Mesenchymal stem cell (in vitro differentiated cells and primary cell): ENCODE measurements at regions not wholly inside any gene's neighbourhood (a gene's known extent, or its start where the extent isn't known, plus 50 kb on each side); places are given as distances from the start of the nearest gene placed in this dataset.

Experiments used
- DNase-seq: peaks from one replicate; pipeline ENCODE4 v3.0.0-alpha.2; 2013
- H2AFZ ChIP-seq: one replicate; pipeline ENCODE4 v1.6.1; 2013; ENCODE audit warnings: low read depth, mild to moderate bottlenecking, control low read depth, inconsistent platforms, low read length, moderate library complexity
- H2AK5ac ChIP-seq: 2 replicates; pipeline ENCODE4 v1.6.1; 2013; ENCODE audit warnings: low read length, moderate library complexity, mild to moderate bottlenecking, inconsistent platforms; ENCODE audit not compliant: severe bottlenecking
- H2BK120ac ChIP-seq: one replicate; pipeline ENCODE4 v1.6.1; 2013; ENCODE audit warnings: low read depth, mild to moderate bottlenecking, inconsistent platforms, low read length, moderate library complexity
- H2BK12ac ChIP-seq, 2 experiments: one replicate each; pipeline ENCODE4 v1.6.1; 2013; ENCODE audit warnings: inconsistent platforms in 2 of 2, low read length in 2 of 2, mild to moderate bottlenecking in 2 of 2, moderate library complexity in 2 of 2, control low read depth in 1 of 2
- H2BK15ac ChIP-seq: one replicate; pipeline ENCODE4 v1.6.1; 2013; ENCODE audit warnings: mild to moderate bottlenecking, low read depth, inconsistent platforms; ENCODE audit not compliant: poor library complexity, severe bottlenecking
- H2BK5ac ChIP-seq: 2 replicates; pipeline ENCODE4 v1.6.1; 2013; ENCODE audit warnings: low read depth, mild to moderate bottlenecking, low read length, control low read depth, inconsistent platforms; ENCODE audit not compliant: poor library complexity, severe bottlenecking
- H3K14ac ChIP-seq, 2 experiments: one replicate each; pipeline ENCODE4 v1.6.1; 2013; ENCODE audit warnings: inconsistent platforms in 2 of 2, low read length in 2 of 2, control low read depth in 1 of 2, mild to moderate bottlenecking in 1 of 2, moderate library complexity in 1 of 2
- H3K18ac ChIP-seq, 2 experiments: one replicate each; pipeline ENCODE4 v1.6.1; 2013; ENCODE audit warnings: inconsistent platforms in 2 of 2, low read length in 2 of 2, control low read depth in 1 of 2, low read depth in 1 of 2, mild to moderate bottlenecking in 1 of 2
- H3K23ac ChIP-seq, 2 experiments: one replicate each; pipeline ENCODE4 v1.6.1; 2013; ENCODE audit warnings: inconsistent platforms in 2 of 2, low read length in 2 of 2, mild to moderate bottlenecking in 2 of 2, moderate library complexity in 2 of 2, control low read depth in 1 of 2
- H3K27ac ChIP-seq: 2 replicates; pipeline ENCODE4 v1.5.1; 2013; ENCODE audit warnings: mild to moderate bottlenecking, moderate library complexity, low read length, control low read depth, inconsistent platforms; ENCODE audit not compliant: poor library complexity, severe bottlenecking
- H3K27me3 ChIP-seq, 2 experiments: 2 replicates each; pipeline versions ENCODE4 v1.6.1 to v1.7.0; 2013; ENCODE audit warnings: low read length in 2 of 2, mild to moderate bottlenecking in 2 of 2, moderate library complexity in 2 of 2, control low read depth in 1 of 2, inconsistent platforms in 1 of 2; ENCODE audit not compliant: control insufficient read depth in 1 of 2, insufficient read depth in 1 of 2
- H3K36me3 ChIP-seq, 2 experiments: 2 replicates each; pipeline versions ENCODE4 v1.6.1 to v1.7.0; 2013; ENCODE audit warnings: low read length in 2 of 2, control low read depth in 1 of 2, inconsistent platforms in 1 of 2, low read depth in 1 of 2, mild to moderate bottlenecking in 1 of 2; ENCODE audit not compliant: insufficient read depth in 2 of 2, control insufficient read depth in 1 of 2
- H3K4ac ChIP-seq, 2 experiments: one replicate each; pipeline ENCODE4 v1.6.1; 2013; ENCODE audit warnings: inconsistent platforms in 2 of 2, low read length in 2 of 2, mild to moderate bottlenecking in 2 of 2, moderate library complexity in 2 of 2, control low read depth in 1 of 2, low read depth in 1 of 2
- H3K4me1 ChIP-seq: 2 replicates; pipeline ENCODE4 v1.6.1; 2013; ENCODE audit warnings: low read depth, low read length, control low read depth; ENCODE audit not compliant: control insufficient read depth, insufficient read depth
- H3K4me2 ChIP-seq: 2 replicates; pipeline ENCODE4 v1.6.1; 2013; ENCODE audit warnings: low read length, mild to moderate bottlenecking, inconsistent platforms; ENCODE audit not compliant: poor library complexity, severe bottlenecking
- H3K4me3 ChIP-seq, 2 experiments: 2 replicates each; pipeline versions ENCODE4 v1.5.1 to v1.7.0; 2013; ENCODE audit warnings: low read length in 2 of 2, mild to moderate bottlenecking in 2 of 2, control low read depth in 1 of 2, low read depth in 1 of 2; ENCODE audit not compliant: insufficient read depth in 1 of 2
- H3K79me1 ChIP-seq: replicated peaks from 2 replicates; pipeline ENCODE4 v1.6.1; 2013; ENCODE audit warnings: mild to moderate bottlenecking, control low read depth, low read length, inconsistent platforms; ENCODE audit not compliant: poor library complexity, severe bottlenecking
- H3K9ac ChIP-seq: 2 replicates; pipeline ENCODE4 v1.7.0; 2013; ENCODE audit warnings: mild to moderate bottlenecking, low read length, moderate library complexity
- H3K9me3 ChIP-seq: 2 replicates; pipeline ENCODE4 v1.7.0; 2013; ENCODE audit warnings: mild to moderate bottlenecking, low read length; ENCODE audit not compliant: control insufficient read depth
- H4K8ac ChIP-seq: one replicate; pipeline ENCODE4 v1.6.1; 2013; ENCODE audit warnings: inconsistent platforms, mild to moderate bottlenecking, low read length, moderate library complexity
- H4K91ac ChIP-seq: one replicate; pipeline ENCODE4 v1.6.1; 2013; ENCODE audit warnings: mild to moderate bottlenecking, low read length, inconsistent platforms
- WGBS: methylation state at CpG from one replicate; pipeline ENCODE4 v1.1.7; 2013; ENCODE audit warnings: mixed read lengths; 5-methylcytosine and 5-hydroxymethylcytosine counted together

- Histone ChIP-seq H2BK120ac (no peak overlapping the region), H3K27me3 (no peaks in the 10 kb centered on the region), H3K14ac (no peak overlapping the region), H2BK12ac (no peak overlapping the region), H3K9ac (no peak overlapping the region), H3K4me2 (no peak overlapping the region), H2BK5ac (no peak overlapping the region), H3K18ac (no peak overlapping the region), H3K27ac (no peak overlapping the region), H4K91ac (no peak overlapping the region), H2AK5ac (no peak overlapping the region), H3K4ac (no peak overlapping the region), H3K4me3 (no peak overlapping the region), H3K9me3 (peaks cover 6% of the 10 kb centered on the region), H3K36me3 (no peaks in the 10 kb centered on the region), H2BK15ac (no peak overlapping the region), H3K23ac (no peak overlapping the region), H3K4me1 (no peaks in the 10 kb centered on the region), H2AFZ (no peak overlapping the region), H4K8ac (no peak overlapping the region), H3K79me1 (no peaks in the 10 kb centered on the region)
- no peak for DNase-seq
Observed at GRCh38 chr7:89777499-89777898, 376.8 kb upstream of the STEAP1 start.

- Histone ChIP-seq H3K79me1 (no peaks in the 10 kb centered on the region), H2BK15ac (no peak overlapping the region), H3K4ac (no peak overlapping the region), H3K14ac (no peak overlapping the region), H3K9ac (no peak overlapping the region), H3K36me3 (no peaks in the 10 kb centered on the region), H2BK120ac (no peak overlapping the region), H3K27ac (no peak overlapping the region), H3K4me3 (no peak overlapping the region), H3K27me3 (no peaks in the 10 kb centered on the region), H4K91ac (no peak overlapping the region), H2BK12ac (no peak overlapping the region), H3K4me1 (no peaks in the 10 kb centered on the region), H3K18ac (no peak overlapping the region), H2AK5ac (no peak overlapping the region), H3K9me3 (peaks cover 6% of the 10 kb centered on the region), H2AFZ (no peak overlapping the region), H3K4me2 (no peak overlapping the region), H2BK5ac (no peak overlapping the region), H3K23ac (no peak overlapping the region), H4K8ac (no peak overlapping the region)
- WGBS, result 55% methylated on average over 4 of the region's 4 CpGs
- no peak for DNase-seq
Observed at GRCh38 chr7:89780291-89780690, 374.0 kb upstream of the STEAP1 start.

GRCh38 chr7:89796481-89796880, 357.8 kb upstream of the STEAP1 start:
- Histone ChIP-seq H3K9ac (no peak overlapping the region), H3K36me3 (no peaks in the 10 kb centered on the region)

GRCh38 chr7:89797965-89798598, 356.2 kb upstream of the STEAP1 start:
- no peaks in the 10 kb centered on the region for H3K27me3 ChIP-seq
- H2BK120ac ChIP-seq, result no peak overlapping the region
- no peak overlapping the region for H2BK12ac ChIP-seq
- H3K23ac ChIP-seq, result no peak overlapping the region
- peaks cover 11% of the 10 kb centered on the region for H3K9me3 ChIP-seq
- no peaks in the 10 kb centered on the region for H3K79me1 ChIP-seq
- no peak overlapping the region for H3K9ac ChIP-seq
- no peak overlapping the region for H2BK15ac ChIP-seq
- no peak overlapping the region for H3K18ac ChIP-seq
- no peak overlapping the region for H3K4me2 ChIP-seq
- no peak overlapping the region for H3K14ac ChIP-seq
- H4K91ac ChIP-seq, result no peak overlapping the region
- H2AK5ac ChIP-seq, result no peak overlapping the region
- H4K8ac ChIP-seq, result no peak overlapping the region
- no peak overlapping the region for H2BK5ac ChIP-seq
- no peaks in the 10 kb centered on the region for H3K4me1 ChIP-seq
- 64% methylated on average over 3 of the region's 3 CpGs for WGBS
- no peak overlapping the region for H3K4ac ChIP-seq
- no peak overlapping the region for H2AFZ ChIP-seq
- H3K36me3 ChIP-seq, result no peaks in the 10 kb centered on the region
- H3K4me3 ChIP-seq, result no peak overlapping the region
- no peak overlapping the region for H3K27ac ChIP-seq
- no peak for DNase-seq

More at GRCh38 chr7:89796481-89796880, 357.8 kb upstream of the STEAP1 start:
- DNase-seq, result no peak
- Histone ChIP-seq H3K23ac (no peak overlapping the region), H3K4ac (no peak overlapping the region), H2BK120ac (no peak overlapping the region), H3K18ac (no peak overlapping the region), H3K27me3 (no peaks in the 10 kb centered on the region), H2BK12ac (no peak overlapping the region), H3K9me3 (peaks cover 14% of the 10 kb centered on the region), H2BK15ac (no peak overlapping the region), H4K91ac (no peak overlapping the region), H3K27ac (no peak overlapping the region), H4K8ac (no peak overlapping the region), H3K4me3 (no peak overlapping the region), H3K79me1 (no peaks in the 10 kb centered on the region), H3K4me1 (no peaks in the 10 kb centered on the region), H2AFZ (no peak overlapping the region), H3K14ac (no peak overlapping the region), H2AK5ac (no peak overlapping the region), H3K4me2 (no peak overlapping the region), H2BK5ac (no peak overlapping the region)
- WGBS, result no CpG with 5 or more reads among the region's 2 CpGs
